Trophoblast cell (in vitro differentiated cells and primary cell): ENCODE measurements at regions not wholly inside any gene's neighbourhood (a gene's known extent, or its start where the extent isn't known, plus 50 kb on each side); places are given as distances from the start of the nearest gene placed in this dataset.

ENCODE experiments used
- DNase-seq, 2 donors: peaks; one replicate each; pipeline ENCODE4 v3.0.0-alpha.2; 2016
- H2AFZ ChIP-seq: 2 replicates; pipeline ENCODE4 v1.6.1; 2013; ENCODE audit warnings: low read length, moderate library complexity, mild to moderate bottlenecking; ENCODE audit not compliant: insufficient read depth, poor library complexity
- H2AK5ac ChIP-seq: 2 replicates; pipeline ENCODE4 v1.6.1; 2013; ENCODE audit warnings: mild to moderate bottlenecking, low read length
- H2BK120ac ChIP-seq: 2 replicates; pipeline ENCODE4 v1.6.1; 2013; ENCODE audit warnings: low read length, mild to moderate bottlenecking, moderate library complexity; ENCODE audit not compliant: insufficient read depth, poor library complexity
- H2BK12ac ChIP-seq: 2 replicates; pipeline ENCODE4 v1.6.1; 2013; ENCODE audit warnings: mild to moderate bottlenecking, low read length, moderate library complexity
- H2BK5ac ChIP-seq: 2 replicates; pipeline ENCODE4 v1.6.1; 2013; ENCODE audit warnings: low read length, low read depth, moderate library complexity, mild to moderate bottlenecking; ENCODE audit not compliant: poor library complexity
- H3K14ac ChIP-seq: 2 replicates; pipeline ENCODE4 v1.6.1; 2013; ENCODE audit warnings: mild to moderate bottlenecking, low read length
- H3K18ac ChIP-seq: 2 replicates; pipeline ENCODE4 v1.6.1; 2013; ENCODE audit warnings: mild to moderate bottlenecking, low read length
- H3K23ac ChIP-seq: 2 replicates; pipeline ENCODE4 v1.6.1; 2013; ENCODE audit warnings: low read length
- H3K27ac ChIP-seq: 2 replicates; pipeline ENCODE4 v1.5.1; 2013; ENCODE audit warnings: low read depth, mild to moderate bottlenecking, inconsistent platforms, low read length, moderate library complexity
- H3K27me3 ChIP-seq: 2 replicates; pipeline ENCODE4 v1.6.1; 2013; ENCODE audit warnings: inconsistent platforms, mild to moderate bottlenecking, low read length, moderate library complexity; ENCODE audit not compliant: insufficient read depth
- H3K36me3 ChIP-seq, 2 experiments: 1 replicate in 1 of 2; 2 replicates in 1 of 2; pipeline ENCODE4 v1.6.1; 2013; ENCODE audit warnings: low read length in 2 of 2, mild to moderate bottlenecking in 2 of 2, moderate library complexity in 1 of 2; ENCODE audit not compliant: insufficient read depth in 2 of 2, control insufficient read depth in 1 of 2
- H3K4ac ChIP-seq: 2 replicates; pipeline ENCODE4 v1.6.1; 2013; ENCODE audit warnings: low read depth, mild to moderate bottlenecking, low read length, moderate library complexity
- H3K4me1 ChIP-seq, 2 experiments: 1 replicate in 1 of 2; 2 replicates in 1 of 2; pipeline ENCODE4 v1.6.1; 2013; ENCODE audit warnings: low read length in 2 of 2, mild to moderate bottlenecking in 2 of 2, moderate library complexity in 1 of 2; ENCODE audit not compliant: insufficient read depth in 2 of 2, control insufficient read depth in 1 of 2
- H3K4me2 ChIP-seq: 2 replicates; pipeline ENCODE4 v1.6.1; 2013; ENCODE audit warnings: inconsistent platforms, mild to moderate bottlenecking, low read length, moderate library complexity
- H3K4me3 ChIP-seq: 2 replicates; pipeline ENCODE4 v1.5.1; 2013; ENCODE audit warnings: mild to moderate bottlenecking, low read depth, low read length, inconsistent platforms
- H3K79me1 ChIP-seq: one replicate; pipeline ENCODE4 v1.6.1; 2013; ENCODE audit warnings: low read length
- H3K79me2 ChIP-seq: 2 replicates; pipeline ENCODE4 v1.6.1; 2013; ENCODE audit warnings: low read length, mild to moderate bottlenecking; ENCODE audit not compliant: control insufficient read depth, insufficient read depth, poor library complexity
- H3K9ac ChIP-seq: 2 replicates; pipeline ENCODE4 v1.6.1; 2013; ENCODE audit warnings: mild to moderate bottlenecking, low read length
- H3K9me3 ChIP-seq: 2 replicates; pipeline ENCODE4 v1.6.1; 2013; ENCODE audit warnings: low read depth, mild to moderate bottlenecking, control low read depth, inconsistent platforms, low read length; ENCODE audit not compliant: insufficient read depth
- H4K12ac ChIP-seq: 2 replicates; pipeline ENCODE4 v1.6.1; 2013; ENCODE audit warnings: low read depth, mild to moderate bottlenecking, low read length, moderate library complexity
- H4K8ac ChIP-seq: 2 replicates; pipeline ENCODE4 v1.6.1; 2013; ENCODE audit warnings: low read depth, mild to moderate bottlenecking, low read length, moderate library complexity
- H4K91ac ChIP-seq: one replicate; pipeline ENCODE4 v1.6.1; 2013; ENCODE audit warnings: low read depth, mild to moderate bottlenecking, low read length, moderate library complexity
- WGBS: extraction: QIAGEN DNeasy Blood & Tissue Kit; methylation state at CpG from one replicate; pipeline ENCODE4 v1.1.7; 2013; ENCODE audit warnings: missing lambda C conversion rate; ENCODE audit not compliant: insufficient read length, insufficient coverage; ENCODE audit errors: extremely low coverage; 5-methylcytosine and 5-hydroxymethylcytosine counted together

- no CpG with 5 or more reads among the region's 1 CpG for WGBS
- Histone ChIP-seq H3K27me3 (no peaks in the 10 kb centered on the region), H3K18ac (no peak overlapping the region), H3K27ac (no peak overlapping the region), H4K91ac (no peak overlapping the region), H3K9me3 (no peaks in the 10 kb centered on the region), H3K79me2 (no peaks in the 10 kb centered on the region), H2BK5ac (no peak overlapping the region), H3K14ac (no peak overlapping the region), H2BK12ac (no peak overlapping the region), H2BK120ac (no peak overlapping the region), H2AK5ac (no peak overlapping the region), H3K9ac (no peak overlapping the region), H4K8ac (no peak overlapping the region), H2AFZ (no peak overlapping the region), H3K36me3 (no peaks in the 10 kb centered on the region), H4K12ac (no peak overlapping the region), H3K4me3 (no peak overlapping the region), H3K4ac (no peak overlapping the region), H3K79me1 (no peaks in the 10 kb centered on the region), H3K4me1 (no peaks in the 10 kb centered on the region), H3K4me2 (no peak overlapping the region), H3K23ac (no peak overlapping the region)
- no peak for DNase-seq
These were observed 251.9 kb downstream of the REEP3 start for GRCh38 chr10:63773106-63773505.

- H2AK5ac ChIP-seq = no peak overlapping the region
- H3K4ac ChIP-seq = no peak overlapping the region
- WGBS = 100% methylated on average over 1 of the region's 2 CpGs
- H4K91ac ChIP-seq = no peak overlapping the region
- H3K9ac ChIP-seq = no peak overlapping the region
- no peak overlapping the region for H4K8ac ChIP-seq
- no peaks in the 10 kb centered on the region for H3K4me1 ChIP-seq
- no peak overlapping the region for H2BK120ac ChIP-seq
- no peak overlapping the region for H2BK5ac ChIP-seq
- no peaks in the 10 kb centered on the region for H3K36me3 ChIP-seq
- no peak overlapping the region for H3K14ac ChIP-seq
- no peak overlapping the region for H2AFZ ChIP-seq
- H2BK12ac ChIP-seq = no peak overlapping the region
- H3K79me1 ChIP-seq = no peaks in the 10 kb centered on the region
- H3K4me3 ChIP-seq = no peak overlapping the region
- H4K12ac ChIP-seq = no peak overlapping the region
- peaks cover 2% of the 10 kb centered on the region for H3K9me3 ChIP-seq
- H3K27ac ChIP-seq = no peak overlapping the region
- H3K23ac ChIP-seq = no peak overlapping the region
- no peak overlapping the region for H3K4me2 ChIP-seq
- no peaks in the 10 kb centered on the region for H3K27me3 ChIP-seq
- no peak for DNase-seq
- no peak overlapping the region for H3K18ac ChIP-seq
- no peaks in the 10 kb centered on the region for H3K79me2 ChIP-seq
These were observed 252.8 kb downstream of the REEP3 start for GRCh38 chr10:63773962-63774361.

GRCh38 chr10:63780101-63780500, 258.9 kb downstream of the REEP3 start:
- H4K91ac ChIP-seq = no peak overlapping the region
- no peaks in the 10 kb centered on the region for H3K4me1 ChIP-seq
- DNase-seq = no peak
- H3K9ac ChIP-seq = no peak overlapping the region
- no peaks in the 10 kb centered on the region for H3K79me1 ChIP-seq
- H2AFZ ChIP-seq = no peak overlapping the region
- peaks cover 2% of the 10 kb centered on the region for H3K9me3 ChIP-seq
- H4K8ac ChIP-seq = no peak overlapping the region
- H3K14ac ChIP-seq = no peak overlapping the region
- WGBS = no CpG with 5 or more reads among the region's 3 CpGs
- no peak overlapping the region for H3K23ac ChIP-seq
- H3K4ac ChIP-seq = no peak overlapping the region
- no peak overlapping the region for H2BK5ac ChIP-seq
- no peak overlapping the region for H2BK120ac ChIP-seq
- H3K27ac ChIP-seq = no peak overlapping the region
- H3K27me3 ChIP-seq = no peaks in the 10 kb centered on the region
- H3K79me2 ChIP-seq = no peaks in the 10 kb centered on the region
- H3K36me3 ChIP-seq = no peaks in the 10 kb centered on the region
- no peak overlapping the region for H2BK12ac ChIP-seq
- no peak overlapping the region for H3K18ac ChIP-seq
- H2AK5ac ChIP-seq = no peak overlapping the region
- no peak overlapping the region for H3K4me2 ChIP-seq
- no peak overlapping the region for H3K4me3 ChIP-seq
- H4K12ac ChIP-seq = no peak overlapping the region

GRCh38 chr10:63781226-63781625, 260.0 kb downstream of the REEP3 start:
- H2BK120ac ChIP-seq = no peak overlapping the region
- peaks cover 2% of the 10 kb centered on the region for H3K9me3 ChIP-seq
- H3K14ac ChIP-seq = no peak overlapping the region
- no peak overlapping the region for H4K12ac ChIP-seq
- H2BK12ac ChIP-seq = no peak overlapping the region
- no peak overlapping the region for H3K4ac ChIP-seq
- no peak overlapping the region for H2AFZ ChIP-seq
- no peak overlapping the region for H3K9ac ChIP-seq
- no peak overlapping the region for H3K23ac ChIP-seq
- H4K8ac ChIP-seq = no peak overlapping the region
- no peaks in the 10 kb centered on the region for H3K36me3 ChIP-seq
- no peak for DNase-seq
- H3K4me2 ChIP-seq = no peak overlapping the region
- no peaks in the 10 kb centered on the region for H3K27me3 ChIP-seq
- H2BK5ac ChIP-seq = no peak overlapping the region
- H3K4me3 ChIP-seq = no peak overlapping the region
- no peak overlapping the region for H3K27ac ChIP-seq
- H4K91ac ChIP-seq = no peak overlapping the region
- H3K79me2 ChIP-seq = no peaks in the 10 kb centered on the region
- H2AK5ac ChIP-seq = no peak overlapping the region
- H3K18ac ChIP-seq = no peak overlapping the region
- no CpG with 5 or more reads among the region's 3 CpGs for WGBS
- no peaks in the 10 kb centered on the region for H3K4me1 ChIP-seq
- H3K79me1 ChIP-seq = no peaks in the 10 kb centered on the region
